PC-3 (cell line): ENCODE measurements at regions not wholly inside any gene's neighbourhood (a gene's known extent, or its start where the extent isn't known, plus 50 kb on each side); places are given as distances from the start of the nearest gene placed in this dataset.

Experiments used
- ATAC-seq: fragments of 200-7000 bp; cut with Tn5 transposase; 2 replicates; pipeline ENCODE4 v1.9.1; 2020; ENCODE audit warnings: mild to moderate bottlenecking, moderate library complexity
- BruUV-seq: library from RNA; stranded (reverse); fragments of 400-500 nt; replicated peaks from 2 replicates; lab custom pipeline; 2021; lab: Mats Ljungman, UMichigan
- CTCF ChIA-PET: fragments of 300-600 bp; sonication (Branson Sonifier 250); formaldehyde crosslinking; loops from one replicate; lab custom pipeline; 2022; ENCODE audit warnings: antibody characterized with exemption; lab: Charles Lee
- POLR2A ChIA-PET: fragments of 300-600 bp; sonication (Branson Sonifier 250); formaldehyde crosslinking; loops from one replicate; lab custom pipeline; 2022; ENCODE audit warnings: antibody characterized with exemption; ENCODE audit not compliant: unreplicated experiment; lab: Charles Lee
- DNase-seq: peaks from one replicate; pipeline ENCODE4 v3.0.0-alpha.2; 2015
- H2AFZ ChIP-seq: fragments of 300-600 bp; sonication (generic); 2 replicates; pipeline ENCODE4 v1.6.0; 2016; ENCODE audit warnings: antibody characterized with exemption, low read length
- H3F3A ChIP-seq: fragments of 300-600 bp; sonication (generic); one replicate; pipeline ENCODE4 v1.6.0; 2017; ENCODE audit warnings: antibody characterized with exemption, low read length, control low read depth, mild to moderate bottlenecking; ENCODE audit not compliant: unreplicated experiment
- H3K27ac ChIP-seq: fragments of 300-600 bp; sonication (generic); 2 replicates; pipeline ENCODE4 v1.5.1; 2016; ENCODE audit warnings: mild to moderate bottlenecking, low read length
- H3K27me3 ChIP-seq: fragments of 300-600 bp; sonication (generic); 2 replicates; pipeline ENCODE4 v1.6.1; 2016; ENCODE audit warnings: low read length, mixed read lengths
- H3K36me3 ChIP-seq: fragments of 300-600 bp; sonication (generic); 2 replicates; pipeline ENCODE4 v1.6.1; 2016; ENCODE audit warnings: low read depth, mixed run types, low read length, mixed read lengths
- H3K4me1 ChIP-seq: fragments of 300-600 bp; sonication (generic); 2 replicates; pipeline ENCODE4 v1.5.1; 2016; ENCODE audit warnings: low read length; ENCODE audit not compliant: insufficient read depth
- H3K4me2 ChIP-seq: fragments of 300-600 bp; sonication (generic); 2 replicates; pipeline ENCODE4 v1.6.0; 2016; ENCODE audit warnings: low read length
- H3K4me3 ChIP-seq: fragments of 300-600 bp; sonication (generic); 2 replicates; pipeline ENCODE4 v1.5.1; 2016; ENCODE audit warnings: mild to moderate bottlenecking, low read length, mixed read lengths
- H3K79me2 ChIP-seq: fragments of 300-600 bp; sonication (generic); 2 replicates; pipeline ENCODE4 v1.6.1; 2017; ENCODE audit warnings: low read length, mixed read lengths
- H3K9ac ChIP-seq: fragments of 300-600 bp; sonication (generic); 2 replicates; pipeline ENCODE4 v1.6.0; 2016; ENCODE audit warnings: mild to moderate bottlenecking, low read length
- H3K9me2 ChIP-seq: fragments of 300-600 bp; sonication (generic); replicated peaks from 2 replicates; pipeline ENCODE4 v1.6.1; 2016; ENCODE audit warnings: mixed run types, low read length, mixed read lengths
- H3K9me3 ChIP-seq: fragments of 300-600 bp; sonication (generic); 2 replicates; pipeline ENCODE4 v1.6.1; 2016; ENCODE audit warnings: low read length, mixed read lengths
- H4K20me1 ChIP-seq: fragments of 300-600 bp; sonication (generic); 2 replicates; pipeline ENCODE4 v1.6.1; 2016; ENCODE audit warnings: low read length, mixed read lengths
- CTCF ChIP-seq: fragments of 300-600 bp; sonication (generic); conservative IDR thresholded peaks from 2 replicates; pipeline ENCODE4 v1.5.1; 2017; ENCODE audit warnings: antibody characterized with exemption, low read depth, mild to moderate bottlenecking, low read length
- EZH2 ChIP-seq: fragments of 300-600 bp; sonication (generic); IDR thresholded peaks from one replicate; pipeline ENCODE4 v1.6.1; 2017; ENCODE audit warnings: antibody characterized with exemption, mild to moderate bottlenecking, low read length; ENCODE audit not compliant: unreplicated experiment
- EZH2phosphoT487 ChIP-seq: fragments of 300-600 bp; sonication (generic); IDR thresholded peaks from 2 replicates; pipeline ENCODE4 v1.6.1; 2018; ENCODE audit warnings: mild to moderate bottlenecking, antibody characterized with exemption, low read length, borderline replicate concordance
- intact Hi-C: fragments of 100-400 bp; cut with micrococcal nuclease; formaldehyde crosslinking; loops from 2 replicates; pipeline ENCODE4 v1.9.0; 2023

- Histone ChIP-seq H3K79me2 (no peaks in the 10 kb centered on the region), H4K20me1 (no peaks in the 10 kb centered on the region), H3K9me3 (no peaks in the 10 kb centered on the region; the same call in 1 of the 2 replicates), H3F3A (no peaks in the 10 kb centered on the region), H3K27me3 (peaks cover 54% of the 10 kb centered on the region), H3K9ac (no peak overlapping the region), H3K36me3 (no peaks in the 10 kb centered on the region), H2AFZ (no peak overlapping the region), H3K9me2 (no peaks in the 10 kb centered on the region), H3K4me3 (no peak overlapping the region), H3K4me2 (no peak overlapping the region), H3K4me1 (no peaks in the 10 kb centered on the region), H3K27ac (no peak overlapping the region)
- CTCF ChIA-PET, result no interaction called here
- intact Hi-C loops, result no loop called here
- DNase-seq, result no peak
- TF ChIP-seq EZH2phosphoT487 (no peak), EZH2 (no peak), CTCF (no peak)
- no TSS peak for BruUV-seq
- POLR2A ChIA-PET, result no interaction called here
- ATAC-seq, result no peak
Observed at GRCh38 chr3:71850654-71851053, 65.7 kb upstream of the PROK2 start.

GRCh38 chr3:71849681-71850080 lies 64.7 kb upstream of the PROK2 start:
- Histone ChIP-seq H3K4me2 (no peak overlapping the region), H3K9me3 (no peaks in the 10 kb centered on the region; the same call in 1 of the 2 replicates), H3K4me1 (no peaks in the 10 kb centered on the region), H3F3A (no peaks in the 10 kb centered on the region), H3K9ac (no peak overlapping the region), H3K4me3 (no peak overlapping the region), H3K79me2 (no peaks in the 10 kb centered on the region), H3K27me3 (peaks cover 54% of the 10 kb centered on the region), H3K27ac (no peak overlapping the region), H3K36me3 (no peaks in the 10 kb centered on the region), H4K20me1 (no peaks in the 10 kb centered on the region), H2AFZ (no peak overlapping the region), H3K9me2 (no peaks in the 10 kb centered on the region)
- TF ChIP-seq CTCF, result no peak
- TF ChIP-seq EZH2, result no peak
- TF ChIP-seq EZH2phosphoT487, result no peak
- CTCF ChIA-PET, result no interaction called here
- POLR2A ChIA-PET, result no interaction called here
- no peak for ATAC-seq
- no TSS peak for BruUV-seq
- DNase-seq, result no peak
- intact Hi-C loops, result no loop called here

- no peaks in the 10 kb centered on the region for H3K4me1 ChIP-seq
- no TSS peak for BruUV-seq
- H3K36me3 ChIP-seq, result no peaks in the 10 kb centered on the region
- no peak overlapping the region for H3K9ac ChIP-seq
- H3K9me3 ChIP-seq, result no peaks in the 10 kb centered on the region; the same call in 1 of the 2 replicates
- H2AFZ ChIP-seq, result no peak overlapping the region
- ATAC-seq (no peak), DNase-seq (no peak)
- H3K27ac ChIP-seq, result no peak overlapping the region
- H3K79me2 ChIP-seq, result no peaks in the 10 kb centered on the region
- no peak overlapping the region for H3K4me2 ChIP-seq
- ChIA-PET POLR2A (no interaction called here), CTCF (no interaction called here)
- intact Hi-C loops, result no loop called here
- no peaks in the 10 kb centered on the region for H4K20me1 ChIP-seq
- H3K9me2 ChIP-seq, result no peaks in the 10 kb centered on the region
- H3F3A ChIP-seq, result no peaks in the 10 kb centered on the region
- no peak overlapping the region for H3K4me3 ChIP-seq
- TF ChIP-seq CTCF (no peak), EZH2phosphoT487 (no peak), EZH2 (no peak)
- peaks cover 51% of the 10 kb centered on the region for H3K27me3 ChIP-seq
Observed at GRCh38 chr3:71847794-71848193, 62.8 kb upstream of the PROK2 start.
